ENCODE measurements at regions not wholly inside any gene's neighbourhood (a gene's known extent, or its start where the extent isn't known, plus 50 kb on each side); places are given as distances from the start of the nearest gene placed in this dataset.
"Not testable (repeated sequence)": the region's sequence is repeated elsewhere in the genome, so short reads cannot be mapped to it uniquely, and the experiment has no call there.

DNA sequence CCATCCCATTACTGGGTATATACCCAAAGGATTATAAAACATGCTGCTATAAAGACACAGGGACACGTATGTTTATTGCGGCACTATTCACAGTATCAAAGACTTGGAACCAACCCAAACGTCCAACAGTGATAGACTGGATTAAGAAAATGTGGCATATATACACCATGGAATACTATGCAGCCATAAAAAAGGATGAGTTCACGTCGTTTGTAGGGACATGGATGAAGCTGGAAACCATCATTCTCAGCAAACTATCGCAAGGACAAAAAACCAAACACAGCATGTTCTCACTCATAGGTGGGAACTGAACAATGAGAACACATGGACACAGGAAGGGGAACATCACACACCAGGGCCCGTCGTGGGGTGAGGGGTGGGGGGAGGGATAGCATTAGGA lies 106.1 kb downstream of the CHD1L start:
- H3K27me3 ChIP-seq; H3K4me3 ChIP-seq; H3K27ac ChIP-seq; H3K36me3 ChIP-seq; H3K9me3 ChIP-seq; H3K4me1 ChIP-seq; intact Hi-C loops (cut with DNase I); DNase-seq (ENCODE audit: extremely low spot score in 2 of 2): not testable (repeated sequence)

DNA sequence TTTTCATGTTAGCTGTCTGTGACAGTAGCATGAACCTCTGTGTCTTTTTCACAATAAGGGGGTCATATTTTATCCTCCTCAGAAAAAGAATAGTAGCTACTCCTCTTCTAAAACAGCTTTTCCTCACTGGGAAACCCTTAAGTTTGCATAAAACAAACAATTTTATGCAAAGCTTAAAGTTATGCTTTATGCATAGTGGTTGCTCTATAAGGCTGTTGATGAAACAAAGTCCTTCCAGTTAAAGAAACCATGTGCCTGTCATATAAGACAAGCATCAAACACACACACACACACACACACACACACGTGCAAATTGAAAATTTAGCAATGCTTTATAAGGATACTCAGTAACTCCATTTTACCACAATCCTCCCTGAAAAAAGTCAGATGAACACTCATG lies 107.0 kb downstream of the CHD1L start:
- Histone ChIP-seq H3K36me3 (no peaks in the 10 kb centered on the region), H3K27me3 (no peaks in the 10 kb centered on the region), H3K9me3 (no peaks in the 10 kb centered on the region), H3K27ac (no peak overlapping the region), H3K4me1 (no peaks in the 10 kb centered on the region), H3K4me3 (no peak overlapping the region)
- TF ChIP-seq POLR2AphosphoS5 (IDR thresholded peaks at IDR 0.05; ENCODE audit: insufficient read depth in 1 of 2, low read depth in 1 of 2), result no peak
- TF ChIP-seq, protein P1, sequence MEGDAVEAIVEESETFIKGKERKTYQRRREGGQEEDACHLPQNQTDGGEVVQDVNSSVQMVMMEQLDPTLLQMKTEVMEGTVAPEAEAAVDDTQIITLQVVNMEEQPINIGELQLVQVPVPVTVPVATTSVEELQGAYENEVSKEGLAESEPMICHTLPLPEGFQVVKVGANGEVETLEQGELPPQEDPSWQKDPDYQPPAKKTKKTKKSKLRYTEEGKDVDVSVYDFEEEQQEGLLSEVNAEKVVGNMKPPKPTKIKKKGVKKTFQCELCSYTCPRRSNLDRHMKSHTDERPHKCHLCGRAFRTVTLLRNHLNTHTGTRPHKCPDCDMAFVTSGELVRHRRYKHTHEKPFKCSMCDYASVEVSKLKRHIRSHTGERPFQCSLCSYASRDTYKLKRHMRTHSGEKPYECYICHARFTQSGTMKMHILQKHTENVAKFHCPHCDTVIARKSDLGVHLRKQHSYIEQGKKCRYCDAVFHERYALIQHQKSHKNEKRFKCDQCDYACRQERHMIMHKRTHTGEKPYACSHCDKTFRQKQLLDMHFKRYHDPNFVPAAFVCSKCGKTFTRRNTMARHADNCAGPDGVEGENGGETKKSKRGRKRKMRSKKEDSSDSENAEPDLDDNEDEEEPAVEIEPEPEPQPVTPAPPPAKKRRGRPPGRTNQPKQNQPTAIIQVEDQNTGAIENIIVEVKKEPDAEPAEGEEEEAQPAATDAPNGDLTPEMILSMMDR (IDR thresholded peaks at IDR 0.05), result no peak
- no peak for TF ChIP-seq POLR2A (IDR thresholded peaks at IDR 0.05)
- DNase-seq (ENCODE audit: extremely low spot score in 2 of 2), result no peak
- intact Hi-C loops (cut with DNase I), result no loop called here

DNA sequence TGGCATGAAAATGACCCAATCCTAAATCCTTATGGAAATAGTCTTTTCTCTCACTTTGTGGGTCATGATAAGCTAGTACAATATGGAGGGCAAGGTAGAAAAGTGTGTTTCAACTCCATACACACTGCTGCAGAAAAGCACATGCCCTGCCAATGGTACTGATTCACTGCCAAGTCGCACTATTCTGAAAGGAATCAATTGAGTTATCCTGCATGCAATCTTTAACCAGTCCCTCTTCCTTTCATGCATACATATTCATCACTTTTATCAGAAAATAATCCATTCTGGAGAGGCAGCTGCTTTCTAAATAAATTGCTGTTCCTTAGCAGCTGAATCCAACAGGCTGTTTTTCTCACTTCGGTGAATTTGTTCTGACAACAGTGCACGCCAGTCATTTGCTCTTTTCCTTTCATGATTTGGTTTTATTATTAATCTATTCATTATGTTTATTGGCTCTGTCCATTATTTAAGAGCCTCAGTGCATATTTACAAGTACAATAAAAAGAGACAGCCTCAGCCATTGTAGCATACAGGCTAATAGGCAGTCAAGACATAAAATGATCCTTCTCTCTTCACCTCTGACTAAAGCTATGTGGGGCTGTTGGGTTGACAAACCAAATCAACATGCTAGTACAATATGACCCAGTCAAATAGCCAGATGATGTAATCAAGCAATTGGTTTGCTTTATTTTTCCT lies 108.8 kb downstream of the CHD1L start:
- DNase-seq (ENCODE audit: extremely low spot score in 2 of 2), result no peak
- intact Hi-C loops (cut with DNase I), result no loop called here
- H3K36me3 ChIP-seq, result no peaks in the 10 kb centered on the region
- H3K4me3 ChIP-seq, result no peak overlapping the region
- H3K27me3 ChIP-seq, result no peaks in the 10 kb centered on the region
- no peak for TF ChIP-seq POLR2AphosphoS5 (IDR thresholded peaks at IDR 0.05; ENCODE audit: insufficient read depth in 1 of 2, low read depth in 1 of 2)
- TF ChIP-seq, protein P1 (IDR thresholded peaks at IDR 0.05), result no peak
- no peak for TF ChIP-seq POLR2A (IDR thresholded peaks at IDR 0.05)
- no peaks in the 10 kb centered on the region for H3K9me3 ChIP-seq
- H3K27ac ChIP-seq, result no peak overlapping the region
- no peaks in the 10 kb centered on the region for H3K4me1 ChIP-seq

DNA sequence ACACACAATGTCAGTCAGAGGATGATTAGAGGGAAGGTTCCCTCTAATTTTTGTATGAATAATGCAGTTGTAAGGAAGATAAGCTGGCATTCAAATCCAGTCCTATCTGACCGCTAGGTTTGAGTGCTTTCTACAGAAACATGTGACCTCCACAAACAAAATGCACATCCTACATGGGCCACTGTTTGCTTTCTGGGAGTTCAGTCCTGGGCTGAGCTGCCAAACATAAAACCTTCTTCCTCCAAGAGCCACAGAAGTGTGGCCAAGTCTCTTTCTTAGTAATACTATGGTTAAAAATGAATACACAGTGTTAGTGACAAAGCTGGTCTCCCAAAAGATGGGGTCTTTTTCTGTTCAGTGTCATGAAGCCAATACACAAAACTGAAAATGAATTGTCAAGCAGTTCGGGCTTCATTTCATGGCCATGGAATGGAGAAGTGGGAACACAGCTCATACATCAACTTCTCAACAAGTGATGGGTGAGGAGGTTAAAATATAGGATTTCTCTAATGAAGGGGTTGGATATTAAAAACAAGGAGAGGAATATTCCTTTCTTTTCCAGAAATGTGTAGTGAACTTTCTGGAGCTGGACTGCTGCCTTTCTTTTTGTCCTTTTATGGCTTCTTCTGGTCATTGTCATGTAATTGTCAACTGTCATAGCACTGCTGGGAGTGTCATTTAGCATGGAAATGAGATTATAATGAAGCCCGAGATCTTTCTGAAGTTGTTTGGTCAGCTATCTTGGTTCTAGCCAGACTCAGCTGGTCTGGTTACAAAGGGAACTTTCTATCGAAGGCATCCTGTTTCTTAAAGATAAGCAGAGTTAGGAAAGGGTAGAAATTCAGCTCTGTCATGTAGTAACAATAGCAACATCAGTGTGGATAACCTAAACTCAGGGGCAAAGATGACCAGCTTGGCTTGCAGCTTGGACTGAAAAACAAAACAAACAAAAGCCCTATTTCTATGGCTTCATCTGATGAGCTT lies 135.1 kb downstream of the CHD1L start:
- H3K27me3 ChIP-seq, result no peaks in the 10 kb centered on the region
- no peaks in the 10 kb centered on the region for H3K36me3 ChIP-seq
- no peak for DNase-seq (ENCODE audit: extremely low spot score in 2 of 2)
- H3K9me3 ChIP-seq, result no peaks in the 10 kb centered on the region
- H3K27ac ChIP-seq, result no peak overlapping the region
- H3K4me1 ChIP-seq, result no peaks in the 10 kb centered on the region
- intact Hi-C loops (cut with DNase I), result no loop called here
- TF ChIP-seq, protein P1 (IDR thresholded peaks at IDR 0.05), result no peak
- TF ChIP-seq POLR2AphosphoS5 (IDR thresholded peaks at IDR 0.05; ENCODE audit: insufficient read depth in 1 of 2, low read depth in 1 of 2) (no peak), POLR2A (IDR thresholded peaks at IDR 0.05) (no peak)
- no peak overlapping the region for H3K4me3 ChIP-seq

DNA sequence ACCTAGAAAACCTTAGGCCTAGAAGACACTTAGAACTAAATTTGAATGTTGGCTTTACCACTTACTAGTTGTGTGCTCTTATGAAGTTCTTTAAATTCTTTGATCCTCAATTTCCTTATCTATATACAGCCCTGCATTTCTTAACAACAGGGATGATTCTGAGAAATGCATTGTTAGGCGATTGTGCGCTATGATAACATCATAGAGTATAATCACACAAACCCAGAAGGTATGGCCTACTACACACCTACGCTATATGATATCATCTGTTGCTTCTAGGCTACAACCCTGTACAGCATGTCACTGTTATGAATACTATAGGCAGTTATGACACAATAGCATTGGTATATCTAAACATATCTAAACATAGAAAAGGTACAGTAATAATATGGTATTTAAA lies 137.4 kb downstream of the CHD1L start:
- intact Hi-C loops (cut with DNase I), result no loop called here
- TF ChIP-seq, protein P1 (IDR thresholded peaks at IDR 0.05), result no peak
- no peak for TF ChIP-seq POLR2A (IDR thresholded peaks at IDR 0.05)
- TF ChIP-seq POLR2AphosphoS5 (IDR thresholded peaks at IDR 0.05; ENCODE audit: insufficient read depth in 1 of 2, low read depth in 1 of 2), result no peak
- no peak overlapping the region for H3K4me3 ChIP-seq
- DNase-seq (ENCODE audit: extremely low spot score in 2 of 2), result no peak
- H3K36me3 ChIP-seq, result no peaks in the 10 kb centered on the region
- no peaks in the 10 kb centered on the region for H3K9me3 ChIP-seq
- H3K27ac ChIP-seq, result no peak overlapping the region
- H3K4me1 ChIP-seq, result no peaks in the 10 kb centered on the region
- no peaks in the 10 kb centered on the region for H3K27me3 ChIP-seq

Measured in vagina (tissue), 2 donors.